ENCODE measurements at regions not wholly inside any gene's neighbourhood (a gene's known extent, or its start where the extent isn't known, plus 50 kb on each side); places are given as distances from the start of the nearest gene placed in this dataset.

- no peak for TF ChIP-seq SKIL (IDR thresholded peaks at IDR 0.05; ENCODE audit: low read depth, poor library complexity, severe bottlenecking)
- TF ChIP-seq FOS (IDR thresholded peaks at IDR 0.05; ENCODE audit: borderline replicate concordance, extremely low read depth, insufficient read length), result no peak
- no peak for TF ChIP-seq TARDBP (IDR thresholded peaks at IDR 0.05; ENCODE audit: borderline replicate concordance)
Measured at GRCh38 chr3:102063572-102063971, 214.3 kb downstream of the NFKBIZ start (continued).

DNA sequence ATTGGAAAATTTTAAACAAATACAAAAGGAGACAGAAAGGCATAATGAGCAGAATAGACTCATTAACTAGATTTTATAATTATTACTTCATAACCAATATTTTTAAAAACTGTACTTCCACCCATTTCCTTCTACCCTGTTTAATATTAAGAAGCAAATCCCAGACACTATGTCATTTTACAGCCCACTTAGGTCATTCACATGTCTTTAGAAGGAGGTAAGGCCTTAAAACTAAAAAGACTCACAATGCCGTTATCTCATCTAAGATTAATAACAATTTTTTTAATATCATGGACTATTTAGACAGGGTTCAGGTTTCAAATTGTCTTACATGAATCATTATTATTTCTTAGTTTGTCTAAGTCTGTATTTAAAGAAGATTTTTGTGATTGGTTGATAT lies 217.2 kb downstream of the NFKBIZ start:
- no peaks in the 10 kb centered on the region for H3K79me2 ChIP-seq (ENCODE audit: control insufficient read depth, insufficient read depth, low read length)
- no peak overlapping the region for H2AFZ ChIP-seq (ENCODE audit: control insufficient read depth, low read depth, low read length)
- no peaks in the 10 kb centered on the region for H4K20me1 ChIP-seq (ENCODE audit: control insufficient read depth, insufficient read depth)
- no peaks in the 10 kb centered on the region for H3K4me1 ChIP-seq (ENCODE audit: control insufficient read depth, insufficient read depth, low read length)
- ChIA-PET POLR2A (no interaction called here), RAD21 (ENCODE audit: unreplicated experiment) (no interaction called here), CTCF (no interaction called here), SMC1A (ENCODE audit: uncharacterized antibody, unreplicated experiment) (no interaction called here)
- DNase-seq (ENCODE audit: low read depth, low spot score) (no peak), ATAC-seq (no peak), FAIRE-seq (no peak)
- BruUV-seq (replicated peaks), result no TSS peak
- no peaks in the 10 kb centered on the region for H3K27me3 ChIP-seq (replicated peaks in 1 of 2; ENCODE audit: control insufficient read depth in 2 of 2, insufficient read depth in 2 of 2, low read length in 1 of 2)
- no peak overlapping the region for H3K4me3 ChIP-seq
- H3K36me3 ChIP-seq (ENCODE audit: control insufficient read depth in 2 of 2, insufficient read depth in 2 of 2, low read length in 1 of 2), result no peaks in the 10 kb centered on the region
- 100% methylated on average over 1 of the region's 1 CpG for WGBS (ENCODE audit: insufficient coverage, insufficient replicate concordance, low lambda C conversion rate, missing lambda C conversion rate)
- in situ Hi-C loops (cut with MboI) (no loop called here), intact Hi-C loops (cut with micrococcal nuclease; ENCODE audit: unreplicated experiment) (no loop called here)
- H3K4me2 ChIP-seq (ENCODE audit: control insufficient read depth, insufficient read depth), result no peak overlapping the region
- no peaks in the 10 kb centered on the region; the same call in 2 of the 3 replicates for H3K9me3 ChIP-seq (replicated peaks; ENCODE audit: control insufficient read depth, insufficient read depth, low read length)
- TF ChIP-seq MYB (IDR thresholded peaks at IDR 0.05; ENCODE audit: borderline replicate concordance, low read depth, low read length), result no peak
- TF ChIP-seq, protein P1, sequence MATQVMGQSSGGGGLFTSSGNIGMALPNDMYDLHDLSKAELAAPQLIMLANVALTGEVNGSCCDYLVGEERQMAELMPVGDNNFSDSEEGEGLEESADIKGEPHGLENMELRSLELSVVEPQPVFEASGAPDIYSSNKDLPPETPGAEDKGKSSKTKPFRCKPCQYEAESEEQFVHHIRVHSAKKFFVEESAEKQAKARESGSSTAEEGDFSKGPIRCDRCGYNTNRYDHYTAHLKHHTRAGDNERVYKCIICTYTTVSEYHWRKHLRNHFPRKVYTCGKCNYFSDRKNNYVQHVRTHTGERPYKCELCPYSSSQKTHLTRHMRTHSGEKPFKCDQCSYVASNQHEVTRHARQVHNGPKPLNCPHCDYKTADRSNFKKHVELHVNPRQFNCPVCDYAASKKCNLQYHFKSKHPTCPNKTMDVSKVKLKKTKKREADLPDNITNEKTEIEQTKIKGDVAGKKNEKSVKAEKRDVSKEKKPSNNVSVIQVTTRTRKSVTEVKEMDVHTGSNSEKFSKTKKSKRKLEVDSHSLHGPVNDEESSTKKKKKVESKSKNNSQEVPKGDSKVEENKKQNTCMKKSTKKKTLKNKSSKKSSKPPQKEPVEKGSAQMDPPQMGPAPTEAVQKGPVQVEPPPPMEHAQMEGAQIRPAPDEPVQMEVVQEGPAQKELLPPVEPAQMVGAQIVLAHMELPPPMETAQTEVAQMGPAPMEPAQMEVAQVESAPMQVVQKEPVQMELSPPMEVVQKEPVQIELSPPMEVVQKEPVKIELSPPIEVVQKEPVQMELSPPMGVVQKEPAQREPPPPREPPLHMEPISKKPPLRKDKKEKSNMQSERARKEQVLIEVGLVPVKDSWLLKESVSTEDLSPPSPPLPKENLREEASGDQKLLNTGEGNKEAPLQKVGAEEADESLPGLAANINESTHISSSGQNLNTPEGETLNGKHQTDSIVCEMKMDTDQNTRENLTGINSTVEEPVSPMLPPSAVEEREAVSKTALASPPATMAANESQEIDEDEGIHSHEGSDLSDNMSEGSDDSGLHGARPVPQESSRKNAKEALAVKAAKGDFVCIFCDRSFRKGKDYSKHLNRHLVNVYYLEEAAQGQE (IDR thresholded peaks at IDR 0.05; ENCODE audit: low read depth, low read length), result no peak
- TF ChIP-seq RELA (IDR thresholded peaks at IDR 0.05; ENCODE audit: borderline replicate concordance, partially characterized antibody), result no peak
- TF ChIP-seq SMAD5 (IDR thresholded peaks at IDR 0.05; ENCODE audit: low read depth), result no peak
- TF ChIP-seq PML (IDR thresholded peaks at IDR 0.05; ENCODE audit: low read length), result no peak
- TF ChIP-seq HDGF (IDR thresholded peaks at IDR 0.05), result no peak
- no peak for TF ChIP-seq IRF4 (IDR thresholded peaks at IDR 0.05; ENCODE audit: low read depth, low read length)
- TF ChIP-seq ZNF274 (IDR thresholded peaks at IDR 0.05; ENCODE audit: insufficient read depth, insufficient read length), result no peak
- TF ChIP-seq MTA3 (IDR thresholded peaks at IDR 0.05; ENCODE audit: borderline replicate concordance, low read length), result no peak
- H3K27ac ChIP-seq (ENCODE audit: control insufficient read depth, insufficient read depth), result no peak overlapping the region
- H3K9ac ChIP-seq (ENCODE audit: control insufficient read depth, insufficient read depth, low read length), result no peak overlapping the region
